Sciatic nerve (tissue), 2 donors: ENCODE measurements at regions not wholly inside any gene's neighbourhood (a gene's known extent, or its start where the extent isn't known, plus 50 kb on each side); places are given as distances from the start of the nearest gene placed in this dataset.

Experiments used
- ATAC-seq: fragments of 200-7000 bp; cut with Tn5 transposase; one replicate; pipeline ENCODE4 v1.9.1; 2020; ENCODE audit warnings: mild to moderate bottlenecking, moderate library complexity
- DNase-seq: peaks from one replicate; pipeline ENCODE4 v3.0.0-alpha.2; 2020; ENCODE audit warnings: low spot score
- intact Hi-C: fragments of 100-400 bp; cut with DNase I; formaldehyde crosslinking; loops from one replicate; pipeline ENCODE4 v1.14.2; 2022
- donor health status: DM: no; HTN: no; CAD: no.
- donor health status: DM: no; HTN: no; CAD: no.

DNA sequence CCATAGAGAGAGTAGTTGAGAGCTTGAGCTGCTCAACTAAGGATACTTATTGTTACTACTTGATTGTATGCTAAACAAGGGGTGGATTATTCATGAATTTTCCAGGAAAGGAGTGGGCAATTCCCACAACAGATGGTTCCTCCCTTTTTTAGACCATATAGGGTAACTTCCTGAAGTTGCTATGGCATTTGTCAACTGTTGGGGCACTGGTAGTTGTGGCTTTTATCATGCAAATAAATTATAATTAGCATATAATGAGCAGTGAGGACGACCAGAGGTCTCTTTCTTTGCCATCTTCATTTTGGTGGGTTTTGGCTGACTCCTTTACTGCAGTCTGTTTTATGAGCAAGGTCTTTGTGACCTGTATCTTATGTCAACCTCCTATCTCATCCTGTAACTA, 1403.5 kb upstream of the PABPC4L start:
- DNase-seq = no peak
- ATAC-seq = no peak
- intact Hi-C loops = no loop called here

DNA sequence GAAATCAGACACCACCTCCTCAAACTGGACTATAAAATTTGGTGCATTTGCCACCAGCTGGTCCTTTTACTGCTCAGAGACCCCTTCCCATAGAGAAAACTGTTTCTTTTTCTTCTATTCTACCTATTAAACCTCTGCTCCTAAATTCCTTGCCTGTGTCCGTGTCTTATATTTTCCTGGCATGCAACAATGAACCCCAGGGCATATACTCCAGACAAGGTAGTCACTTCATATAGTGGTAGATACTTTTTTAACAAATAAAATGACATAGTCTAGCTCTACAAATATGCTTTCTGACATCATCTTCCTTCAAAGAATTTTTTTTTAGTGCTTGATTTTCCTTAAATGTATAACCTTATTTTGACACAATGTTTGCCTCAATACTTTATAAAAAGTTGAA, 1402.9 kb upstream of the PABPC4L start:
- intact Hi-C loops = no loop called here
- DNase-seq (no peak), ATAC-seq (no peak)

DNA sequence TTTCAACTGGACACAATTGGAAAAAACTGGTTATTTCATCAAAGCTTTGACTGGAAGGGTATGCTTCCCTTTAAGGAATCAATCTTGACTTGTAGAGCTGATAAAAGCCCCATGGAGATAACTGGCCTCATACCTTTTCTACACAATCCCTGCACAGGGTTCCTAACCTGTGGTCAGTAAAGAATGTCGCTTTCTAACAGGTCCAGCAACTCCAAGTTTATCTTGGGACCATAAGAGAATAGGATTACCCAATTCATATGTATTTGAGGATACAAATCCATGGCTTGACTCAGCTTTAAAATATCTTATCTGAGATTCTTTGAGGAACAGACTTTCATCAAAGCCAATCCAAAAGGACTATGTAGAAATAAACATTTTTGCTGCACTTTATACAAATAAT, 1399.8 kb upstream of the PABPC4L start:
- DNase-seq = no peak
- no peak for ATAC-seq
- intact Hi-C loops = no loop called here

DNA sequence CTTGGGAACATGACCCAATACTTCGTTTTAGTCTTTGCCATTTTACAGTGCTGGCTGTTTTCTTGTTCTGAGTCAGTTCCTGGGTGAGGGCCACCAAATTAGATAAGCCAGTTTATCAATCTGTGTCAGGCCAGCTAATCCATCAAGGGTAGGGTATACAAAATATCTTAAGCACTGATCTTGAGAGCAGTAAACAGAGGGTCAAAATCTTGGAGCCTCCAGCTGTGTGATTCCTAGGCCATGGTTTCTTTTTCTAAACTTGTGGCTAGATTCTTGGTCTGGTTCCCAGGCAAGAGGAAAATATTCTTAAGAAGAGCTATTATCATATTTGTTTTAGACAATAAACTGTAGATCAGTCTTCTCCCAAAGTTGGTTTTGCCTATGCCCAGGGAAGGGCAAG, 1396.6 kb upstream of the PABPC4L start:
- no peak for DNase-seq
- ATAC-seq = no peak
- intact Hi-C loops = no loop called here

DNA sequence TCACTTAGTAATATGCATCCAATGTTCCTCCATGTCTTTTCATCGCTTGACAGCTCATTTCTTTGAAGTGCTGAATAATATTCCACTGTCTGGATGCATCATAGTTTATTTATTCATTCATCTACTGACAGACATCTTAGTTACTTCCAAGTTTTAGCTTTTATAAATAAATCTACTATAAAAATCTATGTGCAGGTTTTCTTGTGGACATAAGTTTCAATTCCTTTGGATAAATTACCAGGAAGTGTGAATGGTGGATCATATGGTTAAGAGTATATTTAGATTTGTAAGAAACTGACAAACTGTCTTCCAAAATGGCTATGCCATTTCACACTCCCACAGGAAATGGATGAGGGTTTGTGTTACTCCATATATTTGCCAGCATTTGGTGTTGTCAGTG, 1392.9 kb upstream of the PABPC4L start:
- intact Hi-C loops = no loop called here
- DNase-seq = no peak
- ATAC-seq = no peak

DNA sequence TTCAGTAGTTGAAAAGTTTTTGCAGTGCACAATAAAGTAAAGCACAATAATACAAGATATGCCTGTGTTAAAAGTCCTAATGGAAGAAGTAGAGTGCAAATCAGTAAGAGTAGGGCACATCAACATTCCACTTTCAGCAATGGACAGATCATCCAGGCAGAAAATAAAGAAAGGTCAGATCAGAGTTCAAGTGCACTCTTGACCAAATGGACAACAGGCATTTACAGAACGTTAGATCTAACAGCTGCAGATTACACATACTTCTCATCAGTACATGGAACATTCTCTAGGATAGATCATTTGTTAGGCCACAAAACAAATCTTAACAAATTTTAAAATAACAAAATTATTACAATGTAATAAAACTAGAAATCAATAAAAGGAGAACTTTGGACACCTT, 1373.5 kb upstream of the PABPC4L start:
- DNase-seq = no peak
- intact Hi-C loops = no loop called here
- no peak for ATAC-seq

DNA sequence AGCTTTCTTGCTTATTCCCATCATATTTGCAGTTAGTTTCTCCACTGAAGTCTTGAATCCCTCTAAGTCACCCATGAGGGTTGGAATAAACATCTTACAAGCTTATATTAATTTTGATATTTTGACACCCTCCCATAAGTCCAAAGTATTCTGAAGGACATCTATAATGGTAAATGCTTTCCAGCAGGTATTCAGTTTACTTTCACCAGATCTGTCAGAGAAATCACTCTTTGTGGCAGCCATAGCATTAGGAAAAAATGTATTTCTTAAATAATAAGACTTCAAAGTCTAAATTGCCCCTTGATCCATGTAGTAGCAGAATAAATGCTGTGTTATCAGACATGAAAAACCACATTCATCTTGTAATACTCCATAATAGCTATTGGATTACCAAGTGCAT, 1371.7 kb upstream of the PABPC4L start:
- DNase-seq (no peak), ATAC-seq (no peak)
- intact Hi-C loops = no loop called here

DNA sequence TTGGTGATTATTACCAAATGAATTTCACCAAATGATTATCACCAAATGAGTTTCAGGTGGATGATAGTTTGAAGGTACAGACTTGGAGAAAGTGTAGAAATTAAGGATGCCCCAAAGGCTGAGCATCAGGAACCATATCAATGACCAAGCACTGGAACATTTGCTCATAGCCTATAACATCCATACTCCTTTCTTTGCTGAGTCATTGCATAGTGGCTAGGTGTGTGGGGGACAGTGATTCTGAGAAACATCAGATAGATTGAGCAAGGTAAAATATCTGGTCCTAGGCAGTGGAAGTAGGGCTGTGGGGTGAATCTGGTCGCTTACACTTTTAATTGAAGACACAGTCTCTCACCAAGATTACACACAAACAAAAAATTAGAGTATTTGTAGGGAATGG, 1362.5 kb upstream of the PABPC4L start:
- no peak for ATAC-seq
- intact Hi-C loops = no loop called here

DNA sequence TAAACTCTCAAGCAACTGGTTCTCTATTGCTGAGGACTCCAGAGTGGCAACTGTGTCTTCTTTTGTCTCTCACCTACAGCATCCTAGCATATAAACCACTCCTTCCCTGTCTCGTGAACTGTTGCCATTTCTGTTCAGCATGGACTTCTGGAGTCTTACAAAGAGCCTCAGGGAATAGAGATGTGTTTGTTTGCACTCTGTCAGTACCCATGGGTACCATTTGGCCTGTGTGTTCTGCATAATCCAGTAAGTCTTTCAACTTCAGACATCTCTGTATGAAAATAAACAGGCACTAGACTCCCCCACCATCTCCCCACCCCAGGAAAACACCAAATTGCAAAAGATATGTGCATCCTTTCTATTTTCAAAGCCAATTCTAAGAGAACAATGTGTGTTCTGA, 1351.6 kb upstream of the PABPC4L start:
- ATAC-seq (no peak), DNase-seq (no peak)
- intact Hi-C loops = no loop called here

More for the DNA sequence above, 1362.5 kb upstream of the PABPC4L start:
- no peak for DNase-seq

DNA sequence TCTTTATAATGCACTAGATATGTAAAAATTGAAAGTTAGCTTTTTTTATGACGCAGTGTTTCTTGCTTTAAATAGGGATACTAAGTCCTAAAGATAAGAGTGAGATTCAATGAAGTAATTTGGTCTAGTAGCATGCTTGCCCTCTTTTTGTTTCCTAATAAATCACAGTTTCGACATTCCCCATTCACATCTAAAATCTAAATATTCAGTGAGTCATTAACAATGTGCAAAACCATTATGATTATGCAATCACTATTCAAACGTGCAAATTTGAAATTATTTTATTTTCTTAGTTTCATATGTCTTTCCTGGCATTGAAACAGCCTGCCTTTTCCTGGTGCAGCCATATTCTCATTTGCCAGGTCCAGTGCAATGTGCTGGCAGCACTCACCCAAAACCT, 1350.5 kb upstream of the PABPC4L start:
- DNase-seq (no peak), ATAC-seq (no peak)
- intact Hi-C loops = no loop called here

DNA sequence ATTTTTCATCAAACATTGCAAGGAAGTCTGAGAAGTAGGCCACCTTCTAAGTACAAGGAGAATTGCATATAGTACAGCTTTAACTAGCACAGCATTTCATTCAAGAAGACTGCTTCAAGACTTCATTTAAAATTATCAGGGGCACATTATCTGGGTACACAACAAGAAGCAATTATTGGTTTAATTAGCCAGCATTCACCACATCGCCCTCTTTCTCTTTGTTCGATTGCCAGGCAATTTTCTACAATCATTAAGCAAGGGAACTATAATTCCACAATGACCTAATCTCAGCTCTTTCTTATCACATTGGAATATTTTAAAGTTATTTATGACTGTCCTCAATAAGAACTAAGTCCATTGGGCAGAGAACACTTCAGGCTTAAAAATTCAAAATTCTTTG, 1347.1 kb upstream of the PABPC4L start:
- DNase-seq = no peak
- no peak for ATAC-seq
- intact Hi-C loops = no loop called here

DNA sequence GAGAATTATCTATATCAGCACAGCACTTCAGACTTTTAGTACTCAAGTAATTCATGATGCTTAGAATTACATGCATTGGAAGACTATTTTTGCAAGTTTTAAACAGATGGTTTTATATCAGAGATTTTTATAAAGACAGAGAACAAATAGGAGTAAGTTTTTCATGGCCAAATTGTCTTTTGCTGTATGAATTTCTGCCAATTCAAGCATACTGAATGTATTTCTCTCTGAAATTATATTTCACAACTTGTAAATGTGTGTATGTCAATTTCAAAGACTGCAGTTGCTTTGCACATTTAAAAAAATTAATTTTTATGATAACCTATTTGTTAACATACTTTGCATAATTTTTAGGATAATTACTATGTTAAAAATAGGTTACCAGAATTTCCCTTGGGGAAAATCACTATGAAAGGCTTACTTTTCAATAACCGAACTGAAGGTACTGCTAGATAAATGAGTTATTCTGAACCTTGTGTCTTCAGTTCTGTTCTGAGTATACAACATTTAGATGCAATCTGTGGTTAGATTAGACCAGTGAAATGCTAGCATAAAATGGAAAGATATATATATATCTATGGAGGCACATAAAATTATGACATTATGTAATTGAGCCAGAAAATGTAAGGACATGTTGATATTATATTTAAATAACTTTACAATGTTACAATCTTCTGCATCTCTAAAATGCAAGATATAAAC, 1344.2 kb upstream of the PABPC4L start:
- no peak for ATAC-seq
- intact Hi-C loops = no loop called here
- no peak for DNase-seq

DNA sequence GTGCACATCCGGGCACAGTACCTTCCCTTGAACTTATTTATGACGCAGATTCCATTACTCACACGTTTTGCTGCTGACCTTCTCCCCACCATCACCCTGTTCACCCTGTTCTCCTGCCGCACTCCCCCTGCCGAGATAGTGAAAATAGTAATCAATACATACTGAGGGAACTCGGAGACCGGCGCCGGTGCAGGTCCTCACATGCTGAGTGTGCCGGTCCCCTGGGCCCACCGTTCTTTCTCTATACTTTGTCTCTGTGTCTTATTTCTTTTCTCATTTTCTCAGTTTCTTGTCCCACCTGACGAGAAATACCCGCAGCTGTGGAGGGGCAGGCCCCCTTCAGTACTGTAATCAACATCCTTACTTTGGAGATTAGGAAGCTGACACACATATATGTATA, 1337.1 kb upstream of the PABPC4L start:
- ATAC-seq (no peak), DNase-seq (no peak)
- intact Hi-C loops = no loop called here

DNA sequence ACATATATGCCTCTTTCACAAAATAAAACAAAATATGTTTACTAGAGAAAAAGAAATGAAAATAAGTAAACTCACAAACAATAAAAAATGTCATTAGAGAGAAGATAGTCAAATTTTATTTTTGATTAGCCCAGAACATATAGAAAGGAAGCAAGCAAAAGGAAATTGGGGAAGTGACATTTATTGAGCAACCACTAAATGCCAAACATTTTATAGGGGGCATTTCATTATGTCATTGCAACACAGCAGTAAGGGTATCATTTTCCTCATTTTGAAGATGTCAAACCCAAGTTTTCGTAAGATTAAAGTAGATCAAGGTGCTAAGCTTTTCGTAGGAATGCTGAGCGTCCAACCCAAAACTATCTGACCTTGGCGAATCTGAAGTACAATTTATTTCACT, 1331.5 kb upstream of the PABPC4L start:
- ATAC-seq (no peak), DNase-seq (no peak)
- intact Hi-C loops = no loop called here

DNA sequence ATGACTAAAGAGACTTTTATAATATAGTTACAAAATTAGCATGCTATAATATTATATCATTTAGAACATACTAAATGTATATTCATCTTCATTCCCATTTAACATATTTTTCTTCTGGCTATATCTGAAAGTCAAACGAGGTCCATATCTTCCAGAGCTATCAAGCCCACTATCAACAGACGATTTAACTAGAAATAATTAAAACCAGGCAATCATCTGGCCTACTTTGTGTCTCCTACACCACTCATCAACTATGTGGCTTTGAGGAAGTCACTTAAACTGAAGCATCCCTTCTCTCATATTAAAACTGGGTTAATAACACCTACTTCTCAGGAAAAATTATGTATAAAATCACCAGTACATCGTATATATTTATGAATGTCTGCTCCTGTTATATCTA, 1330.5 kb upstream of the PABPC4L start:
- ATAC-seq = no peak
- DNase-seq = no peak
- intact Hi-C loops = no loop called here

DNA sequence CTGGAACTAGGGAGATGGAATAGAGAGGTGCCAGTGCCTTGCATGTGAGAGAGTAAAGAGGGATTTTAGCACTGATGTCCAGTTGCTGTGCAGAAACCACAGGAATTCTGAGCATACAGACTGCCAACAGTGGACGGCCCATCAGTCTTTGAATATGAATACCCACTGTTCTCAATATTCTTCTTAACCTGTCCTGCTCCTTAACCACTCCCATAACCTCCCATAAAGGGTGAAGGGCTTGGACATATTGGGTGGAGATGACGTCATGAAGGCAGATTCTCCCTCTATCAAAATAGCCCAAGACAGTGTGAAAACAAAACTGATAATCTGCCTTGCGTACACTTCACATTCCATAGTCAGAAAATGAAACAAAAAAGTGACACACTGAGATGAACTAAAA, 1313.7 kb upstream of the PABPC4L start:
- ATAC-seq (peak; percentile 73), DNase-seq (no peak)
- intact Hi-C loops = no loop called here

DNA sequence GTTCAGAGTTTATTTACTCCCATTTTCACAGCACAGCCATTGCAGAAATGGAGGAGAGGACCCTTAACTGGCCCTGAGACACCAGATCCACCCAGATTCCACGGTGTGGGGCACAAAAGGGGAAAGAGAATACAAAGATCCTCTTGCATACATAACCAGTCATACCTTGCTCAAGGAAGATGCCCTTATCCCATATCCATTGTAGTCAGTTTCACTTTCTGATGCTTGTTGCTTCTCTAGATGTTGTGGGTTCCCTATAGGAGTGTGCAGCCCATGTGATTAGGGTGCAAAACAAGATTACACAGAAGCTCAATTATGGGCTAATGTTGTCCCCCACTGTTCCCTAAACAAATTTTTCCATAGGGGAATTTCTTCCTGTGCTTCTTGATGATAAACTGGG, 1309.0 kb upstream of the PABPC4L start:
- DNase-seq = no peak
- intact Hi-C loops = no loop called here
- ATAC-seq = no peak

DNA sequence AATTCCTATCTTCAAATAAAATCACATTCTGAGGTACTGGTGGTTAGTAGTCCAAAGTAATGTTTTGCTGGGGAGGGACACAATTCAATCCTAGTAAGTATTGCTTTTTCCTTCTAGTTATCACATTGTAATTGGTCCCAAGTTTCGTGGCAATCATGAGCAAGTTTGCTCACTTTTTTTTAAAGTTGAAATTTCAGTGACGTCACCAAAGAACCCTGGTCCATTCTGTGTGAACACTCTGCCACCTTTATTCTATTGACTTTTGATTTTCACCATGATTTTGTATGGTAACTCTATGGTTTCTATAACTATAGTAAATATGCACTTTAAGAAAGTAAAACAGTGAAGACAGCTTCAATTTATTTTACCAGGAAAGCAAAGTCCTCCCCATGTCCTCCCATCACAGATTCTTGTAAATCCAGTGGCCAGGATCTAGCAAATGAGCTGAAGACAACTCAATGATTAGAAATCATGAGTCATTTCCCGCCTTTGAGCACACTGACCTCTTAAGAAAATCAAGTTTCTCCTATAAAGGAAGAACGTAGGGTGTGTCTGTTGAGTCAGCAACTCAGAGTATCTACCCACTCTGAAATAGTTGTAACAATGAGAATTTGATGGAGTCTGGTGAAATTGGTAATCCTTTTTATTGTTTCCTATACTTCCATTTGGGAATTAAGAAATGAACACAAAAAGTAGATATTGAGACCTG, 1306.6 kb upstream of the PABPC4L start:
- no peak for DNase-seq
- intact Hi-C loops = no loop called here
- no peak for ATAC-seq

DNA sequence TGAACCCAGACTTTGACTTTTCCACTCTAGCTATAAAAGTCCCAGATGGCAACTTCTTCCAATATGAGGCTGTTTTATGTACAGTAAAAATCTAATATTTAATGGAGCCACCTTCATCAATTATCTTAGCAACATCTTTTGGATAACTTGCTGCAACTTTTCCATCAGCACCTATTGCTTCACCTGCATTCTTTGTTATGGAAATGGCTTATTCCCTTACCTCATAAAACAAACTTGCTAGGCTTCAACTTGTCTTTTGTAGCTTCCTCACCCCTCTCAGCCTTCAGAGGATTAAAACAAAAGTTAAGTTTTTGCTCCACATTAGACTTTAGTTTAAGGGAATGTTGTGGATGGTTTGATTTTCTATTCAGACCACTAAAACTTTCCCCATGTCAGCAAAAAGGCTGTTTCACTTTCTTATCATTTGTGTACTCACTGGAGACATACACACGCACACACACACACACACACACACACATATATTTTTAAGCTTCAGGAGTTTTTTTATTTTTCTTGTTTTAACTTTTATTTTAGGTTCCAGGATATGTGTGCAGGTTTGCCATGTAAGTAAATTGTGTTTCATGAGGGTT, 1296.1 kb upstream of the PABPC4L start:
- ATAC-seq = no peak
- intact Hi-C loops = no loop called here
- DNase-seq = no peak

DNA sequence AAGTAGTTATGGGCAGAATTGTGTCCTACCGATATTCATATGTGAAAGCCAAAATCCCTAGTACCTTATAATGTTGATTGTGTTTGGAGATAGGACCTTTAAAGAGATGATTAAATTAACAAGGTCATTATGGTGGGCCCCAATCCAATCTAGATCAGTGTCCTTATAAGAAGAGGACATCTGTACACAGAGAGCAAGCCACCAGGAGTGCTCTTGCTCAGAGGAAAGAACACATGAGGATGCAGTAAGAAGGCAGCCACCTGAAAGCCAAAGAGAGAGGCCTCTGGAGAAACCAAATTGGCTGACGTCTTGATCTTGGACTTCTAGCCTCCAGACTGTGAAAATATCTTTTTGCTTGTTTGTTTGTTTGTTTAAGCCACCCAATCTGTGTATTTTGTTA, 1290.8 kb upstream of the PABPC4L start:
- ATAC-seq = no peak
- intact Hi-C loops = no loop called here
- DNase-seq = no peak

DNA sequence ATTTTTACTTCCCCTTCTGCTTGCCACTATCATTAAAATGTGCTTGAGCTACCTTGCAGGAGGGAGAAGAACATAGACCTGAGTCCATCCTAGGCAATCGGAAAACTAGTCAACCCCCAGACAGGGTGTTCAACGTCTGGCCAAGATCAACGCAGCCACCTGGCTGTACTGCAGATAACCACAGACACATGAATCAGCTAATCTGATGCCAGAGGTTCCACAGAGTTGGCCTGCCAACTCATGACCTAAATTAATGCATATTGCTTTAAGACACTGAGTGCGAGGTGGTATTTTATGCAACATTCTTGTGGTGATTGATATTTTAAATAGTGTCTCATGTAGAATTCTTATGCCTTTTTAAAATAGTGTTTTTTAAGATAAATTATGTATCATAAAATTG, 1283.8 kb upstream of the PABPC4L start:
- ATAC-seq = no peak
- no peak for DNase-seq
- intact Hi-C loops = no loop called here
